OCI-LY7 (cell line): ENCODE measurements at regions not wholly inside any gene's neighbourhood (a gene's known extent, or its start where the extent isn't known, plus 50 kb on each side); places are given as distances from the start of the nearest gene placed in this dataset.

Source experiments
- CTCF ChIP-seq: fragments of 200-600 bp; sonication (generic); conservative IDR thresholded peaks from 2 replicates; pipeline ENCODE4 v1.5.1; 2014; ENCODE audit warnings: mild to moderate bottlenecking, antibody characterized with exemption, low read length, moderate library complexity, mixed read lengths
- EZH2phosphoT487 ChIP-seq: fragments of 200-600 bp; sonication (generic); IDR thresholded peaks from 2 replicates; pipeline ENCODE4 v1.6.1; 2018; ENCODE audit warnings: low read depth, borderline replicate concordance, mild to moderate bottlenecking, mixed run types, antibody characterized with exemption, low read length, moderate library complexity, mixed read lengths

- TF ChIP-seq CTCF (no peak), EZH2phosphoT487 (no peak)
These were observed 745.6 kb upstream of the LUZP2 start for GRCh38 chr11:23751280-23751679.
